ES-I3 (cell line): ENCODE measurements at regions not wholly inside any gene's neighbourhood (a gene's known extent, or its start where the extent isn't known, plus 50 kb on each side); places are given as distances from the start of the nearest gene placed in this dataset.
"Not testable (repeated sequence)": the region's sequence is repeated elsewhere in the genome, so short reads cannot be mapped to it uniquely, and the experiment has no call there.

Experiments
- H3K36me3 ChIP-seq: 2 replicates; pipeline ENCODE4 v1.6.1; 2013; ENCODE audit warnings: mild to moderate bottlenecking, low read length, control low read depth, moderate library complexity; ENCODE audit not compliant: insufficient read depth
- H3K4me1 ChIP-seq: 2 replicates; pipeline ENCODE4 v1.6.1; 2013; ENCODE audit warnings: mild to moderate bottlenecking, control low read depth, low read length; ENCODE audit not compliant: insufficient read depth
- H3K9ac ChIP-seq: 2 replicates; pipeline ENCODE4 v1.6.1; 2013; ENCODE audit warnings: low read depth, mild to moderate bottlenecking, low read length, moderate library complexity
- H3K9me3 ChIP-seq: 2 replicates; pipeline ENCODE4 v1.6.1; 2013; ENCODE audit warnings: mild to moderate bottlenecking, low read length, moderate library complexity; ENCODE audit not compliant: control insufficient read depth, insufficient read depth

GRCh38 chr12:58651850-58652249 lies 268.5 kb downstream of the LRIG3 start:
- H3K4me1 ChIP-seq: no peaks in the 10 kb centered on the region
- no peak overlapping the region for H3K9ac ChIP-seq
- H3K36me3 ChIP-seq: no peaks in the 10 kb centered on the region
- H3K9me3 ChIP-seq: peaks cover 11% of the 10 kb centered on the region

- H3K9ac ChIP-seq: no peak overlapping the region
- no peaks in the 10 kb centered on the region for H3K4me1 ChIP-seq
These were observed 266.3 kb downstream of the LRIG3 start for GRCh38 chr12:58654021-58654420.

GRCh38 chr12:58655375-58655774 lies 264.9 kb downstream of the LRIG3 start:
- no peak overlapping the region for H3K9ac ChIP-seq
- H3K9me3 ChIP-seq: peaks cover 11% of the 10 kb centered on the region
- H3K36me3 ChIP-seq: no peaks in the 10 kb centered on the region
- no peaks in the 10 kb centered on the region for H3K4me1 ChIP-seq

More at GRCh38 chr12:58654021-58654420, 266.3 kb downstream of the LRIG3 start:
- peaks cover 11% of the 10 kb centered on the region for H3K9me3 ChIP-seq
- no peaks in the 10 kb centered on the region for H3K36me3 ChIP-seq

- Histone ChIP-seq H3K36me3 (no peaks in the 10 kb centered on the region), H3K4me1 (no peaks in the 10 kb centered on the region), H3K9ac (no peak overlapping the region), H3K9me3 (peaks cover 11% of the 10 kb centered on the region)
These were observed 263.9 kb downstream of the LRIG3 start for GRCh38 chr12:58656254-58657009.

GRCh38 chr12:58657190-58657589 lies 263.1 kb downstream of the LRIG3 start:
- no peaks in the 10 kb centered on the region for H3K4me1 ChIP-seq
- H3K36me3 ChIP-seq: no peaks in the 10 kb centered on the region
- H3K9ac ChIP-seq: no peak overlapping the region
- peaks cover 11% of the 10 kb centered on the region for H3K9me3 ChIP-seq

GRCh38 chr12:58665375-58665774 lies 254.9 kb downstream of the LRIG3 start:
- H3K36me3 ChIP-seq: no peaks in the 10 kb centered on the region
- H3K9ac ChIP-seq: no peak overlapping the region
- no peaks in the 10 kb centered on the region for H3K9me3 ChIP-seq
- H3K4me1 ChIP-seq: peaks cover under 1% of the 10 kb centered on the region; the same call in 1 of the 2 replicates

- Histone ChIP-seq H3K36me3 (no peaks in the 10 kb centered on the region), H3K9ac (no peak overlapping the region), H3K9me3 (no peaks in the 10 kb centered on the region), H3K4me1 (peaks cover 7% of the 10 kb centered on the region)
These were observed 252.1 kb downstream of the LRIG3 start for GRCh38 chr12:58668233-58668632.

GRCh38 chr12:58668871-58669270 lies 251.4 kb downstream of the LRIG3 start:
- no peaks in the 10 kb centered on the region for H3K9me3 ChIP-seq
- H3K36me3 ChIP-seq: no peaks in the 10 kb centered on the region
- H3K4me1 ChIP-seq: peaks cover 7% of the 10 kb centered on the region

GRCh38 chr12:58670623-58671022 lies 249.7 kb downstream of the LRIG3 start:
- Histone ChIP-seq H3K9ac (no peak overlapping the region), H3K4me1 (peaks cover 7% of the 10 kb centered on the region), H3K9me3 (no peaks in the 10 kb centered on the region), H3K36me3 (no peaks in the 10 kb centered on the region)

More at GRCh38 chr12:58668871-58669270, 251.4 kb downstream of the LRIG3 start:
- H3K9ac ChIP-seq: no peak overlapping the region

- H3K4me1 ChIP-seq: peaks cover 7% of the 10 kb centered on the region
- H3K36me3 ChIP-seq: no peaks in the 10 kb centered on the region
- H3K9ac ChIP-seq: no peak overlapping the region
- H3K9me3 ChIP-seq: no peaks in the 10 kb centered on the region
These were observed 249.1 kb downstream of the LRIG3 start for GRCh38 chr12:58671196-58671595.

GRCh38 chr12:58673021-58673420 lies 247.3 kb downstream of the LRIG3 start:
- Histone ChIP-seq H3K9me3 (no peaks in the 10 kb centered on the region), H3K9ac (no peak overlapping the region), H3K4me1 (peaks cover 7% of the 10 kb centered on the region), H3K36me3 (no peaks in the 10 kb centered on the region)

- not testable (repeated sequence) for H3K9ac ChIP-seq, H3K9me3 ChIP-seq, H3K4me1 ChIP-seq, H3K36me3 ChIP-seq
These were observed 242.5 kb downstream of the LRIG3 start for GRCh38 chr12:58677833-58678232.

- H3K4me1 ChIP-seq: no peaks in the 10 kb centered on the region
- H3K9ac ChIP-seq: no peak overlapping the region
- H3K9me3 ChIP-seq: peaks cover 8% of the 10 kb centered on the region; the same call in 1 of the 2 replicates
- H3K36me3 ChIP-seq: no peaks in the 10 kb centered on the region
These were observed 241.6 kb downstream of the LRIG3 start for GRCh38 chr12:58678753-58679152.

GRCh38 chr12:58681730-58682129 lies 238.6 kb downstream of the LRIG3 start:
- Histone ChIP-seq H3K4me1 (no peaks in the 10 kb centered on the region), H3K36me3 (no peaks in the 10 kb centered on the region), H3K9ac (no peak overlapping the region), H3K9me3 (peaks cover 8% of the 10 kb centered on the region; the same call in 1 of the 2 replicates)

- Histone ChIP-seq H3K4me1 (no peaks in the 10 kb centered on the region), H3K9ac (no peak overlapping the region), H3K9me3 (peaks cover 3% of the 10 kb centered on the region; the same call in 1 of the 2 replicates), H3K36me3 (no peaks in the 10 kb centered on the region)
These were observed 225.0 kb downstream of the LRIG3 start for GRCh38 chr12:58695263-58695662.
